WTC11 (cell line): ENCODE measurements at regions not wholly inside any gene's neighbourhood (a gene's known extent, or its start where the extent isn't known, plus 50 kb on each side); places are given as distances from the start of the nearest gene placed in this dataset.

Source experiments
- ATF2 ChIP-seq: sonication (generic); formaldehyde crosslinking; IDR thresholded peaks from 2 replicates; pipeline ENCODE4 v1.8.1; 2022; ENCODE audit warnings: low read depth, missing genetic modification reagents, borderline replicate concordance
- ATF6 ChIP-seq: sonication (generic); formaldehyde crosslinking; IDR thresholded peaks from 2 replicates; pipeline ENCODE4 v1.8.1; 2023; ENCODE audit warnings: mild to moderate bottlenecking, missing genetic modification reagents
- CREM ChIP-seq: sonication (generic); formaldehyde crosslinking; IDR thresholded peaks from 2 replicates; pipeline ENCODE4 v1.8.1; 2022; ENCODE audit warnings: mild to moderate bottlenecking, missing genetic modification reagents, moderate library complexity
- CTCF ChIP-seq: fragments of 200-600 bp; IDR thresholded peaks from 2 replicates; pipeline ENCODE4 v1.8.0; 2022; ENCODE audit warnings: antibody characterized with exemption
- E2F4 ChIP-seq: sonication (generic); formaldehyde crosslinking; IDR thresholded peaks from 2 replicates; pipeline ENCODE4 v1.8.1; 2022; ENCODE audit warnings: low read depth, mild to moderate bottlenecking, moderate library complexity, missing genetic modification reagents, borderline replicate concordance
- ETV6 ChIP-seq: sonication (generic); formaldehyde crosslinking; IDR thresholded peaks from 2 replicates; pipeline ENCODE4 v1.8.1; 2022; ENCODE audit warnings: mild to moderate bottlenecking, missing genetic modification reagents
- HMGXB4 ChIP-seq: sonication (generic); formaldehyde crosslinking; IDR thresholded peaks from 2 replicates; pipeline ENCODE4 v1.8.1; 2023; ENCODE audit warnings: mild to moderate bottlenecking, moderate library complexity, missing genetic modification reagents
- NFE2L1 ChIP-seq: sonication (generic); formaldehyde crosslinking; IDR thresholded peaks from 2 replicates; pipeline ENCODE4 v1.8.1; 2023; ENCODE audit warnings: missing genetic modification reagents
- NR2C2 ChIP-seq: sonication (generic); formaldehyde crosslinking; IDR thresholded peaks from 2 replicates; pipeline ENCODE4 v1.8.0; 2022; ENCODE audit warnings: mild to moderate bottlenecking, missing genetic modification reagents
- SMAD3 ChIP-seq: sonication (generic); formaldehyde crosslinking; IDR thresholded peaks from 2 replicates; pipeline ENCODE4 v1.8.0; 2022; ENCODE audit warnings: missing genetic modification reagents, mild to moderate bottlenecking, borderline replicate concordance
- SMAD4 ChIP-seq: sonication (generic); formaldehyde crosslinking; IDR thresholded peaks from 2 replicates; pipeline ENCODE4 v1.8.0; 2022; ENCODE audit warnings: mild to moderate bottlenecking, missing genetic modification reagents
- SP1 ChIP-seq: sonication (generic); formaldehyde crosslinking; conservative IDR thresholded peaks from 2 replicates; pipeline ENCODE4 v1.8.1; 2022; ENCODE audit warnings: missing genetic modification reagents
- TEAD4 ChIP-seq: sonication (generic); formaldehyde crosslinking; IDR thresholded peaks from 2 replicates; pipeline ENCODE4 v1.8.0; 2022; ENCODE audit warnings: mild to moderate bottlenecking, missing genetic modification reagents
- ZNF138 ChIP-seq: sonication (generic); formaldehyde crosslinking; conservative IDR thresholded peaks from 2 replicates; pipeline ENCODE4 v1.8.1; 2022; ENCODE audit warnings: mild to moderate bottlenecking, moderate library complexity, missing genetic modification reagents

- TF ChIP-seq CTCF (no peak), E2F4 (no peak), ETV6 (CRISPR knock-in tag) (no peak), CREM (no peak), HMGXB4 (CRISPR knock-in tag) (no peak), NFE2L1 (CRISPR knock-in tag) (no peak), ATF2 (CRISPR knock-in tag) (no peak), NR2C2 (CRISPR knock-in tag) (no peak), SMAD3 (CRISPR knock-in tag) (no peak), TEAD4 (CRISPR knock-in tag) (no peak), ZNF138 (CRISPR knock-in tag) (no peak), SP1 (CRISPR knock-in tag) (no peak), ATF6 (CRISPR knock-in tag) (no peak), SMAD4 (CRISPR knock-in tag) (no peak)
Measured at GRCh38 chr21:17389311-17389710, 123.5 kb upstream of the CXADR start.
